Hepatocyte (in vitro differentiated cells): ENCODE measurements at regions not wholly inside any gene's neighbourhood (a gene's known extent, or its start where the extent isn't known, plus 50 kb on each side); places are given as distances from the start of the nearest gene placed in this dataset.

ENCODE experiments used
- DNase-seq: peaks from one replicate; pipeline ENCODE4 v3.0.0-alpha.2; 2016; ENCODE audit warnings: low spot score
- H2AFZ ChIP-seq: fragments of 200-600 bp; sonication (generic); 2 replicates; pipeline ENCODE4 v1.6.0; 2016; ENCODE audit warnings: antibody characterized with exemption, mild to moderate bottlenecking
- H3K27ac ChIP-seq: fragments of 200-600 bp; sonication (generic); 2 replicates; pipeline ENCODE4 v1.5.1; 2016; ENCODE audit warnings: mild to moderate bottlenecking
- H3K27me3 ChIP-seq: fragments of 200-600 bp; sonication (generic); 2 replicates; pipeline ENCODE4 v1.6.1; 2016
- H3K36me3 ChIP-seq: fragments of 200-600 bp; sonication (generic); replicated peaks from 2 replicates; pipeline ENCODE4 v1.5.1; 2016; ENCODE audit warnings: low read depth; ENCODE audit not compliant: insufficient read depth
- H3K4me1 ChIP-seq: fragments of 200-600 bp; sonication (generic); 2 replicates; pipeline ENCODE4 v1.5.1; 2016; ENCODE audit warnings: mild to moderate bottlenecking, moderate library complexity; ENCODE audit not compliant: insufficient read depth
- H3K4me2 ChIP-seq: fragments of 200-600 bp; sonication (generic); 2 replicates; pipeline ENCODE4 v1.6.0; 2016
- H3K4me3 ChIP-seq: fragments of 200-600 bp; sonication (generic); 2 replicates; pipeline ENCODE4 v1.5.1; 2016; ENCODE audit warnings: mild to moderate bottlenecking
- H3K79me2 ChIP-seq: fragments of 200-600 bp; sonication (generic); 2 replicates; pipeline ENCODE4 v1.6.0; 2017; ENCODE audit warnings: mild to moderate bottlenecking
- H3K9me2 ChIP-seq: fragments of 200-600 bp; sonication (generic); replicated peaks from 2 replicates; pipeline ENCODE4 v1.6.0; 2017; ENCODE audit warnings: mild to moderate bottlenecking; ENCODE audit not compliant: insufficient read depth
- H3K9me3 ChIP-seq: fragments of 200-600 bp; sonication (generic); 2 replicates; pipeline ENCODE4 v1.5.1; 2016; ENCODE audit warnings: low read depth, mild to moderate bottlenecking
- H4K20me1 ChIP-seq: fragments of 200-600 bp; sonication (generic); 2 replicates; pipeline ENCODE4 v1.6.0; 2016; ENCODE audit warnings: mild to moderate bottlenecking; ENCODE audit not compliant: insufficient read depth, poor library complexity, severe bottlenecking
- EZH2 ChIP-seq: fragments of 200-600 bp; sonication (generic); IDR thresholded peaks from 2 replicates; pipeline ENCODE4 v1.6.1; 2016; ENCODE audit warnings: antibody characterized with exemption, mild to moderate bottlenecking, borderline replicate concordance
- EZH2phosphoT487 ChIP-seq: fragments of 200-600 bp; sonication (generic); IDR thresholded peaks from one replicate; pipeline ENCODE4 v1.6.1; 2018; ENCODE audit warnings: antibody characterized with exemption, mild to moderate bottlenecking, low read depth, moderate library complexity; ENCODE audit not compliant: unreplicated experiment, severe bottlenecking
- WGBS: methylation state at CpG from one replicate; pipeline ENCODE4 v1.1.6; 2016; ENCODE audit warnings: low lambda C conversion rate; ENCODE audit errors: missing lambda C conversion rate; 5-methylcytosine and 5-hydroxymethylcytosine counted together
- TF ChIP-seq, protein P1 (sequence below): fragments of 200-600 bp; sonication (generic); IDR thresholded peaks from 2 replicates; pipeline ENCODE4 v1.5.1; 2016; ENCODE audit warnings: antibody characterized with exemption, mild to moderate bottlenecking; ENCODE audit not compliant: poor library complexity

DNA sequence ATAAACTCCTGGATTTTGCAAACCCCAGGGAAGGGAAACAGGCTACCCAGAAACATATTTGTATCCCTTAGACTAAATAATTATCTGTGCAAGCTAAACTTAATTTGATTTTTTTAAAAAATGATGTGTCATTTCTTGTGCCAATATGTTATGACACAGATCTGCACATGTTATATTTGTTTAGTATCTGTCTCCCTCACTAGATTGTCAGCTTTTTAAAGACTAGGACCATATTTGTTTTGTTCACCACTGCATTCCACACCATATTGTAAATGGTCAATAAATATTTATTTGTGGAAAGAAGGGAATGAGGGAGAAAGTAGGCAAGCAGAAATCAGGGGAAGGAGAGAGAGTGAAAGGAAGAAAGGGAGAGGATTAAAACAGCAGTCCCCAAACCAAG lies 143.3 kb upstream of the TNPO1 start:
- Histone ChIP-seq H3K4me3 (no peak overlapping the region), H4K20me1 (no peaks in the 10 kb centered on the region), H3K79me2 (no peaks in the 10 kb centered on the region), H3K27me3 (no peaks in the 10 kb centered on the region), H3K9me3 (no peaks in the 10 kb centered on the region), H3K36me3 (no peaks in the 10 kb centered on the region), H3K27ac (no peak overlapping the region), H3K9me2 (no peaks in the 10 kb centered on the region), H3K4me1 (no peaks in the 10 kb centered on the region), H3K4me2 (no peak overlapping the region), H2AFZ (no peak overlapping the region)
- DNase-seq: no peak
- no peak for TF ChIP-seq EZH2
- TF ChIP-seq, protein P1, sequence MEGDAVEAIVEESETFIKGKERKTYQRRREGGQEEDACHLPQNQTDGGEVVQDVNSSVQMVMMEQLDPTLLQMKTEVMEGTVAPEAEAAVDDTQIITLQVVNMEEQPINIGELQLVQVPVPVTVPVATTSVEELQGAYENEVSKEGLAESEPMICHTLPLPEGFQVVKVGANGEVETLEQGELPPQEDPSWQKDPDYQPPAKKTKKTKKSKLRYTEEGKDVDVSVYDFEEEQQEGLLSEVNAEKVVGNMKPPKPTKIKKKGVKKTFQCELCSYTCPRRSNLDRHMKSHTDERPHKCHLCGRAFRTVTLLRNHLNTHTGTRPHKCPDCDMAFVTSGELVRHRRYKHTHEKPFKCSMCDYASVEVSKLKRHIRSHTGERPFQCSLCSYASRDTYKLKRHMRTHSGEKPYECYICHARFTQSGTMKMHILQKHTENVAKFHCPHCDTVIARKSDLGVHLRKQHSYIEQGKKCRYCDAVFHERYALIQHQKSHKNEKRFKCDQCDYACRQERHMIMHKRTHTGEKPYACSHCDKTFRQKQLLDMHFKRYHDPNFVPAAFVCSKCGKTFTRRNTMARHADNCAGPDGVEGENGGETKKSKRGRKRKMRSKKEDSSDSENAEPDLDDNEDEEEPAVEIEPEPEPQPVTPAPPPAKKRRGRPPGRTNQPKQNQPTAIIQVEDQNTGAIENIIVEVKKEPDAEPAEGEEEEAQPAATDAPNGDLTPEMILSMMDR: no peak
- no peak for TF ChIP-seq EZH2phosphoT487

DNA sequence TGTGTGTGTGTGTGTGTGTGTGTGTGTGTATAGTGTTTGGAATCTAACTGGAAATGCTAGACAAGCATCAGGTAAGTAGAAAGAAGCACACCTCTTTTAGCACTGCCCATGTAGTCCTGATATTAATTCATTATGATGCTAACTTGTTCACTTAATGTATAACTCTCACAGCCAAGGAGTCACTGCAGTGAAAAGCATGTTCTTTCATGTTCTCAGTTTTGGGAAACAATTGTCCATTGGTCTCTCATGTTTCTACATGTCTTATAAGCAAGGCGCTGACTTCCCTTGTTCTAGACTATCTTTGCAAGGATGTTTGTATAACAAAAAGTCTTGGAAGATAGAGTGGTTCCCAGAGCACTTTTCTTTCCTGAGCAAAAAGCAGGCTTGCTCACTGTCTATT lies 148.8 kb upstream of the TNPO1 start:
- DNase-seq: no peak
- no peak for TF ChIP-seq EZH2phosphoT487
- TF ChIP-seq, protein P1: no peak
- TF ChIP-seq EZH2: no peak
- Histone ChIP-seq H2AFZ (no peak overlapping the region), H3K9me3 (no peaks in the 10 kb centered on the region), H3K9me2 (no peaks in the 10 kb centered on the region), H3K27me3 (no peaks in the 10 kb centered on the region), H4K20me1 (no peaks in the 10 kb centered on the region), H3K36me3 (no peaks in the 10 kb centered on the region), H3K4me3 (no peak overlapping the region), H3K4me2 (no peak overlapping the region), H3K79me2 (no peaks in the 10 kb centered on the region), H3K4me1 (no peaks in the 10 kb centered on the region), H3K27ac (no peak overlapping the region)
- 91% methylated on average over 1 of the region's 1 CpG for WGBS

DNA sequence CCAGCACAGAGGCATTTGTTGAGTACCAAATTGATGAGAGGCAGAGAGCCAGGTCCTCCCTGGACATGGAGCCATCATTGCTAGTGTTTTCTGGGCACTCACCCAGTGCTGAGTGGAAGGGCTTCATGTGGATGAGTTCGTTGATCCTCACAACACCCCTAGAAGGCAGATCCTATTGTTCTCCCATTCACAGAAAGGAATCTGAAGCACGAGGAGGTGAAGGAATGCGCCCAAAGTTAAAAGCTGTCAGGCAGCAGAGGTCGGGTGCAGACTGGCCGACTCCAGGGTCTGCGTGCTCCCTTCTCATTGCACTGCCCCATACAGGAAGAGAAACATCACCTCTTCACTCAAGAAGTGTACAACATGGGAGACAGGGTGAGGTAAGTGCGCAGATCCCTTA lies 153.5 kb upstream of the TNPO1 start:
- H3K27me3 ChIP-seq: no peaks in the 10 kb centered on the region
- no peaks in the 10 kb centered on the region for H3K9me2 ChIP-seq
- H3K27ac ChIP-seq: no peak overlapping the region
- H2AFZ ChIP-seq: no peak overlapping the region
- H3K9me3 ChIP-seq: no peaks in the 10 kb centered on the region
- H3K4me3 ChIP-seq: no peak overlapping the region
- 82% methylated on average over 7 of the region's 7 CpGs for WGBS
- no peaks in the 10 kb centered on the region for H3K79me2 ChIP-seq
- no peak overlapping the region for H3K4me2 ChIP-seq
- no peak for DNase-seq
- H3K36me3 ChIP-seq: no peaks in the 10 kb centered on the region
- H4K20me1 ChIP-seq: no peaks in the 10 kb centered on the region
- TF ChIP-seq EZH2: no peak
- TF ChIP-seq, protein P1: no peak
- no peak for TF ChIP-seq EZH2phosphoT487
- H3K4me1 ChIP-seq: no peaks in the 10 kb centered on the region

DNA sequence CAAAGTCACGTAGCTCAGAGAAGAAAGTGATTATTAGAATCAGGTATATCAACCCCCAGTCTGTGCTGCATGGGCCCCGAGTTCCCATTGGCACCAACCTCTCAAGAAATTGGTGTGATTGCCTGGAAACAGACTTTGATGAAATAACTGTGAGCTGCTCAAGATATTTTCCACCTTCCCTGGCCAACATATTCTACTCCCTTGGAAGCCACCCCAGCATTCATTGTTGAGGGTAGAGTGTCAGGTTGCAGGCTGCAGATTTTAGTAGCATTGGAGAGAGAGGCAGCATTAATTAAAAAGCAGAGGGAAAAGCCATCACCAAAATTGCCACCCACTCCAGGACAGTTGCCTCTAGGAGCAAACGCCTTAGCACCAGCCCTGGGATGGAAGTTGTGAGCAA lies 154.2 kb upstream of the TNPO1 start:
- Histone ChIP-seq H3K9me2 (no peaks in the 10 kb centered on the region), H3K4me3 (no peak overlapping the region), H3K4me1 (no peaks in the 10 kb centered on the region), H4K20me1 (no peaks in the 10 kb centered on the region), H3K27me3 (no peaks in the 10 kb centered on the region), H2AFZ (no peak overlapping the region), H3K4me2 (no peak overlapping the region), H3K27ac (no peak overlapping the region), H3K36me3 (no peaks in the 10 kb centered on the region), H3K9me3 (no peaks in the 10 kb centered on the region), H3K79me2 (no peaks in the 10 kb centered on the region)
- TF ChIP-seq, protein P1: no peak
- TF ChIP-seq EZH2 (no peak), EZH2phosphoT487 (no peak)
- WGBS: 93% methylated on average over 3 of the region's 3 CpGs
- DNase-seq: no peak
